ENCODE measurements at regions not wholly inside any gene's neighbourhood (a gene's known extent, or its start where the extent isn't known, plus 50 kb on each side); places are given as distances from the start of the nearest gene placed in this dataset.

DNA sequence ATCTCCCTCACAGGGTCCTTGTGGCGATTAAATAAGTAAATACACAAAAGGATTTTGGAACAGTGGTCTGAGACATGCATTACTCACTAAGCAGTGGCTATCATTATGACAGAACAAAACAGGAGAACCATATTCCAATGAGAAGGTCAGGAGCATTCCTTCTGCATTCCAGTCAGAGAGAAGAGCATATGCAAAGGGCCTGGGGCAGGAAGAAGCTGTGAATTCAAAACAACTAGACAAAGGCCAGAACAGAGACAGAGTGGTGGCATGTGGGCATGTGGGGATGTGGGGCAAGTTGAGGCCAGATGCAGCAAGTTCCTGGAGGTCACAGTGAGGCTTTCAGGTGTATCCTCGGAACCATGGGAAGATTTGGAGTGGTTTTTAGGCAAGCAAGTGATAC is 70.1 kb upstream of the VRK1 start:
- no TSS peak for BruUV-seq (replicated peaks)
- H3K4me1 ChIP-seq (replicated peaks in 1 of 2; ENCODE audit: control insufficient read depth in 2 of 2, insufficient read depth in 2 of 2, low read length in 2 of 2), result no peaks in the 10 kb centered on the region
- H2AFZ ChIP-seq (ENCODE audit: low read depth, low read length), result no peak overlapping the region
- in situ Hi-C loops (cut with MboI), result no loop called here
- FAIRE-seq (no peak), ATAC-seq (no peak), DNase-seq (ENCODE audit: extremely low read depth in 1 of 4, low spot score in 3 of 4) (no peak)
- H3K9me1 ChIP-seq (ENCODE audit: control insufficient read depth, insufficient read depth, low read length), result no peaks in the 10 kb centered on the region
- WGBS (ENCODE audit: insufficient coverage, low coverage, missing lambda C conversion rate), result 0% methylated on average over 2 of the region's 2 CpGs
- H3K9ac ChIP-seq (ENCODE audit: insufficient read depth in 1 of 2, low read depth in 2 of 2, low read length in 2 of 2), result no peak overlapping the region
- intact Hi-C loops (cut with micrococcal nuclease), result no loop called here
- H3K79me2 ChIP-seq (ENCODE audit: control insufficient read depth, insufficient read depth, low read length), result no peaks in the 10 kb centered on the region
- H3K4me2 ChIP-seq (ENCODE audit: insufficient read depth, low read length), result no peak overlapping the region
- no peaks in the 10 kb centered on the region for H3K9me3 ChIP-seq (replicated peaks; ENCODE audit: control insufficient read depth, insufficient read depth, low read depth, low read length)
- H3K27me3 ChIP-seq (ENCODE audit: control insufficient read depth in 2 of 2, insufficient read depth in 2 of 2, low read length in 2 of 2), result peaks cover 49 to 64% of the 10 kb centered on the region in 2 experiments
- H3K4me3 ChIP-seq, result no peak overlapping the region
- H3K36me3 ChIP-seq (ENCODE audit: control insufficient read depth, insufficient read depth, low read length), result no peaks in the 10 kb centered on the region
- CTCF ChIA-PET (ENCODE audit: low intra/inter-chr PET ratio), result no interaction called here
- H4K20me1 ChIP-seq (replicated peaks; ENCODE audit: control insufficient read depth, insufficient read depth, low read length), result no peaks in the 10 kb centered on the region; the same call in 1 of the 2 replicates
- H3K27ac ChIP-seq (ENCODE audit: extremely low read depth, low read depth, low read length), result no peak overlapping the region
- peak; percentile 16 for TF ChIP-seq RBM25 (IDR thresholded peaks at IDR 0.05; ENCODE audit: low read depth, low read length, severe bottlenecking)
- TF ChIP-seq ZZZ3 (IDR thresholded peaks at IDR 0.05), result no peak
- POLR2A ChIA-PET, result no interaction called here

DNA sequence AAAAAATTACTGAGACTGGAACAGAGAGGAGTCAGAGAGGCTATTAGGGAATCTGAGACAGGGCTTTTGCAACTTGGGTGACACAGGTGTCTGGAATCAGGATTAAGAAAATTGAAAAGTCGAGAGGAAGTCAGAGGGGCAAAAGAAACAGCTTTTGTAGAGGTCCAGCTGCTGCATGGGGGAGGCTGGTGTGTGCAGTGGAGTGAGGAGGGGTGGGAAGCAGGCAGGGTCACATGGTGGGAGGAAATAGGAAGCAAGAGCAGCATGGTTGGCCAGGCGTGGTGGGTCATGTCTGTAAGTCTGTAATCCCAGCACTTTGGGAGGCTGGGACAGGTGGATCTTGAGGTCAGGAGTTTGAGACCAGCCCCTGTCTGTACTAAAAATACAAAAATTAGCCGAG is 69.7 kb upstream of the VRK1 start:
- intact Hi-C loops (cut with micrococcal nuclease), result no loop called here
- no TSS peak for BruUV-seq (replicated peaks)
- Histone ChIP-seq H3K4me3 (no peak overlapping the region), H3K79me2 (ENCODE audit: control insufficient read depth, insufficient read depth, low read length) (no peaks in the 10 kb centered on the region), H3K9me3 (replicated peaks; ENCODE audit: control insufficient read depth, insufficient read depth, low read depth, low read length) (no peaks in the 10 kb centered on the region), H3K9me1 (ENCODE audit: control insufficient read depth, insufficient read depth, low read length) (no peaks in the 10 kb centered on the region), H3K9ac (ENCODE audit: insufficient read depth in 1 of 2, low read depth in 2 of 2, low read length in 2 of 2) (no peak overlapping the region), H3K27me3 (ENCODE audit: control insufficient read depth in 2 of 2, insufficient read depth in 2 of 2, low read length in 2 of 2) (peaks cover 53 to 67% of the 10 kb centered on the region in 2 experiments), H2AFZ (ENCODE audit: low read depth, low read length) (no peak overlapping the region), H4K20me1 (replicated peaks; ENCODE audit: control insufficient read depth, insufficient read depth, low read length) (no peaks in the 10 kb centered on the region; the same call in 1 of the 2 replicates), H3K4me1 (replicated peaks in 1 of 2; ENCODE audit: control insufficient read depth in 2 of 2, insufficient read depth in 2 of 2, low read length in 2 of 2) (no peaks in the 10 kb centered on the region), H3K27ac (ENCODE audit: extremely low read depth, low read depth, low read length) (no peak overlapping the region), H3K36me3 (ENCODE audit: control insufficient read depth, insufficient read depth, low read length) (no peaks in the 10 kb centered on the region), H3K4me2 (ENCODE audit: insufficient read depth, low read length) (no peak overlapping the region)
- in situ Hi-C loops (cut with MboI), result no loop called here
- ChIA-PET CTCF (ENCODE audit: low intra/inter-chr PET ratio) (no interaction called here), POLR2A (interaction anchor here (0.6 kb wide), 1 partner anchor 789 kb away, joined by 3 read pairs; no protein-coding TSS in a partner anchor)
- TF ChIP-seq CCAR2 (IDR thresholded peaks at IDR 0.05; ENCODE audit: low read depth, low read length), result no peak
- TF ChIP-seq SRSF3 (IDR thresholded peaks at IDR 0.05; ENCODE audit: insufficient read depth, low read length), result no peak
- TF ChIP-seq POLR3A (IDR thresholded peaks at IDR 0.05; ENCODE audit: borderline replicate concordance, extremely low read depth, insufficient read depth, insufficient read length), result no peak
- TF ChIP-seq FOXA1 (IDR thresholded peaks at IDR 0.05; ENCODE audit: borderline replicate concordance), result no peak
- TF ChIP-seq, protein P1, sequence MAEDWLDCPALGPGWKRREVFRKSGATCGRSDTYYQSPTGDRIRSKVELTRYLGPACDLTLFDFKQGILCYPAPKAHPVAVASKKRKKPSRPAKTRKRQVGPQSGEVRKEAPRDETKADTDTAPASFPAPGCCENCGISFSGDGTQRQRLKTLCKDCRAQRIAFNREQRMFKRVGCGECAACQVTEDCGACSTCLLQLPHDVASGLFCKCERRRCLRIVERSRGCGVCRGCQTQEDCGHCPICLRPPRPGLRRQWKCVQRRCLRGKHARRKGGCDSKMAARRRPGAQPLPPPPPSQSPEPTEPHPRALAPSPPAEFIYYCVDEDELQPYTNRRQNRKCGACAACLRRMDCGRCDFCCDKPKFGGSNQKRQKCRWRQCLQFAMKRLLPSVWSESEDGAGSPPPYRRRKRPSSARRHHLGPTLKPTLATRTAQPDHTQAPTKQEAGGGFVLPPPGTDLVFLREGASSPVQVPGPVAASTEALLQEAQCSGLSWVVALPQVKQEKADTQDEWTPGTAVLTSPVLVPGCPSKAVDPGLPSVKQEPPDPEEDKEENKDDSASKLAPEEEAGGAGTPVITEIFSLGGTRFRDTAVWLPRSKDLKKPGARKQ (CRISPR knock-in tag; IDR thresholded peaks at IDR 0.05), result no peak
- TF ChIP-seq, protein P2, sequence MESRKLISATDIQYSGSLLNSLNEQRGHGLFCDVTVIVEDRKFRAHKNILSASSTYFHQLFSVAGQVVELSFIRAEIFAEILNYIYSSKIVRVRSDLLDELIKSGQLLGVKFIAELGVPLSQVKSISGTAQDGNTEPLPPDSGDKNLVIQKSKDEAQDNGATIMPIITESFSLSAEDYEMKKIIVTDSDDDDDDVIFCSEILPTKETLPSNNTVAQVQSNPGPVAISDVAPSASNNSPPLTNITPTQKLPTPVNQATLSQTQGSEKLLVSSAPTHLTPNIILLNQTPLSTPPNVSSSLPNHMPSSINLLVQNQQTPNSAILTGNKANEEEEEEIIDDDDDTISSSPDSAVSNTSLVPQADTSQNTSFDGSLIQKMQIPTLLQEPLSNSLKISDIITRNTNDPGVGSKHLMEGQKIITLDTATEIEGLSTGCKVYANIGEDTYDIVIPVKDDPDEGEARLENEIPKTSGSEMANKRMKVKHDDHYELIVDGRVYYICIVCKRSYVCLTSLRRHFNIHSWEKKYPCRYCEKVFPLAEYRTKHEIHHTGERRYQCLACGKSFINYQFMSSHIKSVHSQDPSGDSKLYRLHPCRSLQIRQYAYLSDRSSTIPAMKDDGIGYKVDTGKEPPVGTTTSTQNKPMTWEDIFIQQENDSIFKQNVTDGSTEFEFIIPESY (CRISPR knock-in tag; IDR thresholded peaks at IDR 0.05), result no peak
- TF ChIP-seq YBX1 (IDR thresholded peaks at IDR 0.05), result no peak
- no peak for TF ChIP-seq ZNF75A (CRISPR knock-in tag; IDR thresholded peaks at IDR 0.05)
- 7% methylated on average over 3 of the region's 3 CpGs for WGBS (ENCODE audit: insufficient coverage, low coverage, missing lambda C conversion rate)
- DNase-seq (ENCODE audit: extremely low read depth in 1 of 4, low spot score in 3 of 4) (no peak), ATAC-seq (no peak), FAIRE-seq (no peak)

Measured in K562 (cell line).